Keratinocyte (primary cell): ENCODE measurements at regions not wholly inside any gene's neighbourhood (a gene's known extent, or its start where the extent isn't known, plus 50 kb on each side); places are given as distances from the start of the nearest gene placed in this dataset.

Experiments used
- DNase-seq: peaks from one replicate; pipeline ENCODE4 v3.0.0-alpha.2; 2011; ENCODE audit warnings: low read depth, missing footprints, low spot score
- FAIRE-seq: peaks from 2 replicates; lab custom pipeline; 2011; peaks lifted over from hg19 to GRCh38; lab: Jason Lieb, UNC
- H2AFZ ChIP-seq: 2 replicates; pipeline ENCODE4 v1.6.0; 2012; ENCODE audit warnings: low read length, control low read depth, inconsistent platforms; ENCODE audit not compliant: control insufficient read depth
- H3K27ac ChIP-seq: 2 replicates; pipeline ENCODE4 v1.5.1; 2011; ENCODE audit warnings: low read length; ENCODE audit not compliant: control insufficient read depth, insufficient read depth
- H3K27me3 ChIP-seq: 3 replicates; pipeline ENCODE4 v1.6.0; 2011; ENCODE audit warnings: low read length; ENCODE audit not compliant: control insufficient read depth, insufficient read depth; ENCODE audit errors: extremely low read depth
- H3K36me3 ChIP-seq, 2 experiments: 2 replicates in 1 of 2; 3 replicates in 1 of 2; pipeline ENCODE4 v1.5.1; 2011; ENCODE audit warnings: low read length in 2 of 2, mild to moderate bottlenecking in 1 of 2; ENCODE audit not compliant: control insufficient read depth in 2 of 2, insufficient read depth in 2 of 2; ENCODE audit errors: extremely low read depth in 1 of 2
- H3K4me1 ChIP-seq: 3 replicates; pipeline ENCODE4 v1.5.1; 2011; ENCODE audit warnings: low read length; ENCODE audit not compliant: control insufficient read depth, insufficient read depth; ENCODE audit errors: extremely low read depth
- H3K4me2 ChIP-seq: 3 replicates; pipeline ENCODE4 v1.6.0; 2011; ENCODE audit warnings: low read depth, low read length; ENCODE audit not compliant: control insufficient read depth, insufficient read depth; ENCODE audit errors: extremely low read depth
- H3K4me3 ChIP-seq, 3 experiments: fragments of 200-600 bp in 1 of 3; sonication (generic) in 1 of 3; 2 replicates in 2 of 3; 3 replicates in 1 of 3; pipeline ENCODE4 v1.5.1; 2011 to 2016; ENCODE audit warnings: low read length in 3 of 3, mild to moderate bottlenecking in 3 of 3, control low read depth in 2 of 3, inconsistent platforms in 1 of 3, low read depth in 1 of 3, mixed read lengths in 1 of 3, mixed run types in 1 of 3, moderate library complexity in 1 of 3; ENCODE audit not compliant: control insufficient read depth in 2 of 3, insufficient read depth in 2 of 3; ENCODE audit errors: extremely low read depth in 1 of 3
- H3K79me2 ChIP-seq: 2 replicates; pipeline ENCODE4 v1.6.0; 2012; ENCODE audit warnings: low read length; ENCODE audit not compliant: control insufficient read depth, insufficient read depth
- H3K9ac ChIP-seq: 3 replicates; pipeline ENCODE4 v1.6.0; 2011; ENCODE audit warnings: low read length; ENCODE audit not compliant: control insufficient read depth, insufficient read depth; ENCODE audit errors: extremely low read depth
- H3K9me1 ChIP-seq: 3 replicates; pipeline ENCODE4 v1.6.0; 2011; ENCODE audit warnings: low read length; ENCODE audit not compliant: control insufficient read depth, insufficient read depth; ENCODE audit errors: extremely low read depth
- H3K9me3 ChIP-seq: 2 replicates; pipeline ENCODE4 v1.5.1; 2012; ENCODE audit warnings: low read depth, low read length; ENCODE audit not compliant: control insufficient read depth
- H4K20me1 ChIP-seq: 3 replicates; pipeline ENCODE4 v1.6.0; 2011; ENCODE audit warnings: low read length; ENCODE audit not compliant: control insufficient read depth, insufficient read depth; ENCODE audit errors: extremely low read depth
- CTCF ChIP-seq, 3 experiments: IDR thresholded peaks in 1 of 3; conservative IDR thresholded peaks in 1 of 3; optimal IDR thresholded peaks in 1 of 3; 2 replicates in 2 of 3; 3 replicates in 1 of 3; pipeline versions ENCODE3 to v1.5.1; 2011; ENCODE audit warnings: low read length in 3 of 3, mild to moderate bottlenecking in 3 of 3, moderate library complexity in 2 of 3, control low read depth in 1 of 3, inconsistent platforms in 1 of 3; ENCODE audit not compliant: insufficient read depth in 2 of 3; ENCODE audit errors: extremely low read depth in 1 of 3
- EZH2 ChIP-seq: IDR thresholded peaks from one replicate; pipeline ENCODE4 v1.6.1; 2012; ENCODE audit warnings: inconsistent platforms, mild to moderate bottlenecking, low read length, moderate library complexity
- dilution Hi-C: fragments of 300-500 bp; cut with MboI; formaldehyde crosslinking; loops from one replicate; pipeline ENCODE4 v1.7.0; 2020; ENCODE audit warnings: low sequenced_read_pairs; ENCODE audit not compliant: extremely low pct_ligation_motif_present

- dilution Hi-C loops = no loop called here
- Histone ChIP-seq H3K79me2 (no peaks in the 10 kb centered on the region), H4K20me1 (no peaks in the 10 kb centered on the region), H2AFZ (no peak overlapping the region), H3K27ac (no peak overlapping the region), H3K36me3 (no peaks in the 10 kb centered on the region), H3K4me1 (no peaks in the 10 kb centered on the region), H3K4me2 (no peak overlapping the region), H3K9me3 (no peaks in the 10 kb centered on the region), H3K9ac (no peak overlapping the region), H3K9me1 (no peaks in the 10 kb centered on the region), H3K27me3 (no peaks in the 10 kb centered on the region), H3K4me3 (no peak overlapping the region)
- no peak for FAIRE-seq
- TF ChIP-seq EZH2 (no peak), CTCF (optimal IDR thresholded peaks at IDR 0.05 in 1 of 3, IDR thresholded peaks at IDR 0.05 in 1 of 3, conservative IDR thresholded peaks at IDR 0.05 in 1 of 3; ENCODE audit: extremely low read depth in 1 of 3, insufficient read depth in 2 of 3, low read length in 3 of 3) (no peak)
- DNase-seq = no peak
Observed at GRCh38 chr11:115916608-115917007, 412.4 kb upstream of the CADM1 start.

- dilution Hi-C loops = no loop called here
- FAIRE-seq (no peak), DNase-seq (no peak)
Observed at GRCh38 chr11:115912484-115912945, 408.3 kb upstream of the CADM1 start.

More at GRCh38 chr11:115912484-115912945, 408.3 kb upstream of the CADM1 start:
- Histone ChIP-seq H4K20me1 (no peaks in the 10 kb centered on the region), H3K27me3 (no peaks in the 10 kb centered on the region), H3K4me2 (no peak overlapping the region), H3K36me3 (no peaks in the 10 kb centered on the region), H3K9me1 (no peaks in the 10 kb centered on the region), H3K27ac (no peak overlapping the region), H3K9me3 (no peaks in the 10 kb centered on the region), H3K4me1 (no peaks in the 10 kb centered on the region), H2AFZ (no peak overlapping the region), H3K9ac (no peak overlapping the region), H3K4me3 (no peak overlapping the region), H3K79me2 (no peaks in the 10 kb centered on the region)
- TF ChIP-seq EZH2 (no peak), CTCF (optimal IDR thresholded peaks at IDR 0.05 in 1 of 3, IDR thresholded peaks at IDR 0.05 in 1 of 3, conservative IDR thresholded peaks at IDR 0.05 in 1 of 3; ENCODE audit: extremely low read depth in 1 of 3, insufficient read depth in 2 of 3, low read length in 3 of 3) (peak; percentile 49 to 71 (median 60))
